Heart left ventricle (tissue), 16 donors: ENCODE measurements at regions not wholly inside any gene's neighbourhood (a gene's known extent, or its start where the extent isn't known, plus 50 kb on each side); places are given as distances from the start of the nearest gene placed in this dataset.
A peak's percentile ranks its signal among the peaks of the same experiment; 100 is the strongest.

Experiments
- ATAC-seq, 4 donors: fragments of 200-7000 bp; cut with Tn5 transposase; one replicate each; pipeline ENCODE4 v1.9.1; 2020 to 2022; ENCODE audit warnings: moderate library complexity in 4 of 4, mild to moderate bottlenecking in 3 of 4, moderate number of reproducible peaks in 1 of 4
- DNase-seq, 5 donors: peaks; one replicate each; pipeline ENCODE4 v3.0.0-alpha.2; 2020
- H3K27ac ChIP-seq, 12 donors: fragments of 200-600 bp; sonication (generic) in 4 of 12; one replicate each; pipeline versions ENCODE4 v1.5.0 to v1.8.0; 2016 to 2022; ENCODE audit warnings: mild to moderate bottlenecking in 2 of 12
- H3K27me3 ChIP-seq, 9 donors: fragments of 200-600 bp; sonication (generic) in 2 of 9; one replicate each; pipeline versions ENCODE4 v1.5.1 to v1.8.0; 2016 to 2022; ENCODE audit warnings: mild to moderate bottlenecking in 3 of 9
- H3K36me3 ChIP-seq, 9 donors: fragments of 200-600 bp; sonication (generic) in 2 of 9; one replicate each; pipeline versions ENCODE4 v1.5.0 to v1.8.0; 2018 to 2022; ENCODE audit warnings: mild to moderate bottlenecking in 2 of 9
- H3K4me1 ChIP-seq, 12 donors: fragments of 200-600 bp; sonication (generic) in 4 of 12; one replicate each; pipeline versions ENCODE4 v1.5.0 to v1.8.0; 2016 to 2022; ENCODE audit warnings: mild to moderate bottlenecking in 3 of 12
- H3K4me3 ChIP-seq, 12 donors: fragments of 200-600 bp; sonication (generic) in 4 of 12; one replicate each; pipeline versions ENCODE4 v1.5.0 to v1.8.0; 2017 to 2022; ENCODE audit warnings: mild to moderate bottlenecking in 9 of 12, moderate library complexity in 4 of 12
- H3K9me3 ChIP-seq, 12 donors: fragments of 200-600 bp; sonication (generic) in 4 of 12; one replicate each; pipeline versions ENCODE4 v1.5.0 to v1.8.0; 2016 to 2022; ENCODE audit warnings: mild to moderate bottlenecking in 1 of 12
- CTCF ChIP-seq, 12 donors: fragments of 200-600 bp; sonication (generic) in 4 of 12; IDR thresholded peaks; one replicate each; pipeline versions ENCODE4 v1.5.0 to v1.8.0; 2018 to 2022; ENCODE audit warnings: antibody characterized with exemption in 12 of 12, mild to moderate bottlenecking in 5 of 12
- POLR2A ChIP-seq, 2 donors: fragments of 450-650 bp; IDR thresholded peaks; one replicate each; pipeline ENCODE4 v1.6.1; 2017; ENCODE audit warnings: antibody characterized with exemption in 2 of 2, mild to moderate bottlenecking in 2 of 2, moderate library complexity in 2 of 2
- WGBS, 4 donors: extraction: QIAGEN DNeasy Blood & Tissue Kit in 2 of 4; methylation state at CpG; one replicate each; pipeline versions ENCODE4 v1.1.5 to v1.1.7; 2013 to 2018; 5-methylcytosine and 5-hydroxymethylcytosine counted together
- intact Hi-C, 10 donors: fragments of 100-400 bp; cut with DNase I; formaldehyde crosslinking; loops; one replicate each; pipeline versions ENCODE4 v1.11.1 to v1.14.2; 2022
- donor health status: ischemic (EF 13 %, LVEDD 7.1; RV severe dilation, severe dysfunction).
- donor health status: healthy with polysubstance abuse.
- donor health status: DM: no; HTN: yes; CAD: no.
- donor health status: DM: no; HTN: no; CAD: no.
- donor health status: ischemic (EF 25% LVEDD 6.9; RV normal size, moderate dysfunction).
- donor health status: ischemic (EF 25% LVEDD 5.7; RV mildly dilated, moderate dysfunction).
- donor health status: healthy.
- donor health status: DM: yes; HTN: yes; CAD: no.
- donor health status: ischemic (EF 35%, LVEDD 5.7; RV mildly dilated, moderate dysfunction).
- donor health status: nonischemic (EF 11% LVEDD 7.7; RV severe dilation, severe dysfunction).
- donor health status: DM: yes; HTN: yes; CAD: no.
- donor health status: PGD.
- donor health status: ischemic (EF 29% LVEDD 5.4; RV normal size, mild dysfunction).
- donor health status: nonischemic (EF 23%, LVEDD 6.1; RV moderate dilation, normal function).

GRCh38 chr7:82539969-82540368, 96.4 kb upstream of the CACNA2D1 start:
- H3K9me3 ChIP-seq = no peaks in the 10 kb centered on the region
- no peaks in the 10 kb centered on the region for H3K4me1 ChIP-seq
- no peak overlapping the region for H3K27ac ChIP-seq
- no peaks in the 10 kb centered on the region for H3K27me3 ChIP-seq
- 88 to 91% (median 90%) methylated on average over 6 of the region's 6 CpGs for WGBS, 4 donors
- ATAC-seq (no peak), DNase-seq (no peak)
- TF ChIP-seq CTCF (IDR thresholded peaks at IDR 0.05) = no peak
- TF ChIP-seq POLR2A (IDR thresholded peaks at IDR 0.05) = no peak
- no peak overlapping the region for H3K4me3 ChIP-seq
- intact Hi-C loops = no loop called here
- H3K36me3 ChIP-seq = no peaks in the 10 kb centered on the region

- TF ChIP-seq POLR2A (IDR thresholded peaks at IDR 0.05) (no peak), CTCF (IDR thresholded peaks at IDR 0.05) (no peak)
- Histone ChIP-seq H3K4me3 (no peak overlapping the region), H3K36me3 (no peaks in the 10 kb centered on the region), H3K4me1 (no peaks in the 10 kb centered on the region), H3K9me3 (no peaks in the 10 kb centered on the region), H3K27me3 (no peaks in the 10 kb centered on the region), H3K27ac (no peak overlapping the region)
- peak in 1 of 4 donors; percentile 33 for ATAC-seq
- intact Hi-C loops = no loop called here
- DNase-seq = no peak
- WGBS, 4 donors = 65 to 74% (median 68%) methylated on average over 1 of the region's 1 CpG
Measured at GRCh38 chr7:82534684-82535083, 91.1 kb upstream of the CACNA2D1 start.

- Histone ChIP-seq H3K36me3 (no peaks in the 10 kb centered on the region), H3K4me1 (no peaks in the 10 kb centered on the region), H3K27me3 (no peaks in the 10 kb centered on the region), H3K27ac (no peak overlapping the region), H3K4me3 (no peak overlapping the region), H3K9me3 (no peaks in the 10 kb centered on the region)
- TF ChIP-seq CTCF (IDR thresholded peaks at IDR 0.05) = no peak
- no peak for TF ChIP-seq POLR2A (IDR thresholded peaks at IDR 0.05)
- ATAC-seq = no peak
- WGBS, 4 donors = 57 to 77% (median 65%) methylated on average over 5 of the region's 5 CpGs
- no peak for DNase-seq
- intact Hi-C loops = no loop called here
Measured at GRCh38 chr7:82530361-82530760, 86.8 kb upstream of the CACNA2D1 start.

GRCh38 chr7:82528577-82529310, 85.2 kb upstream of the CACNA2D1 start:
- no peak for ATAC-seq
- TF ChIP-seq POLR2A (IDR thresholded peaks at IDR 0.05) (no peak), CTCF (IDR thresholded peaks at IDR 0.05) (no peak)
- DNase-seq = no peak
- H3K36me3 ChIP-seq = no peaks in the 10 kb centered on the region
- intact Hi-C loops = no loop called here
- H3K9me3 ChIP-seq = no peaks in the 10 kb centered on the region
- WGBS, 4 donors = 60 to 72% (median 69%) methylated on average over 3 of the region's 3 CpGs
- no peaks in the 10 kb centered on the region for H3K27me3 ChIP-seq
- no peak overlapping the region for H3K27ac ChIP-seq
- no peaks in the 10 kb centered on the region for H3K4me1 ChIP-seq
- H3K4me3 ChIP-seq = no peak overlapping the region
